H1 (cell line): ENCODE measurements at regions not wholly inside any gene's neighbourhood (a gene's known extent, or its start where the extent isn't known, plus 50 kb on each side); places are given as distances from the start of the nearest gene placed in this dataset.

Experiments used
- CTCF ChIA-PET: fragments of 300-600 bp; sonication (Branson Sonifier 250); formaldehyde crosslinking; loops from one replicate; lab custom pipeline; 2021; ENCODE audit not compliant: partially characterized antibody; lab: Charles Lee
- POLR2A ChIA-PET: fragments of 300-600 bp; sonication (Branson Sonifier 250); formaldehyde crosslinking; loops from one replicate; lab custom pipeline; 2021; ENCODE audit warnings: inconsistent platforms; ENCODE audit not compliant: partially characterized antibody; lab: Charles Lee
- DNase-seq, 2 experiments: peaks; one replicate each; pipeline versions ENCODE4 v3.0.0 to v3.0.0-alpha.2; 2010 to 2022; ENCODE audit warnings: low spot score in 2 of 2, low read depth in 1 of 2, mixed read lengths in 1 of 2
- FAIRE-seq: peaks from 2 replicates; lab custom pipeline; 2011; peaks lifted over from hg19 to GRCh38; lab: Jason Lieb, UNC
- H2AFZ ChIP-seq: 2 replicates; pipeline ENCODE4 v1.8.1; 2012; ENCODE audit warnings: low read length, inconsistent platforms
- H2AK5ac ChIP-seq: 2 replicates; pipeline ENCODE4 v1.6.1; 2013; ENCODE audit warnings: low read depth, low read length
- H2BK120ac ChIP-seq: replicated peaks from 2 replicates; pipeline ENCODE3; 2013; ENCODE audit warnings: low read depth, low read length, inconsistent platforms
- H2BK12ac ChIP-seq: 2 replicates; pipeline ENCODE4 v1.6.1; 2013; ENCODE audit warnings: low read depth, low read length
- H2BK15ac ChIP-seq: 2 replicates; pipeline ENCODE4 v1.6.1; 2013; ENCODE audit warnings: low read length
- H2BK20ac ChIP-seq: 2 replicates; pipeline ENCODE4 v1.6.1; 2013; ENCODE audit warnings: low read length
- H2BK5ac ChIP-seq: 2 replicates; pipeline ENCODE4 v1.6.1; 2013; ENCODE audit warnings: low read depth, low read length
- H3K14ac ChIP-seq: 2 replicates; pipeline ENCODE4 v1.6.1; 2013; ENCODE audit warnings: inconsistent platforms; ENCODE audit not compliant: insufficient read length
- H3K18ac ChIP-seq: 2 replicates; pipeline ENCODE4 v1.6.1; 2013; ENCODE audit warnings: low read length; ENCODE audit errors: extremely low read depth
- H3K23ac ChIP-seq: 2 replicates; pipeline ENCODE4 v1.6.1; 2013; ENCODE audit warnings: inconsistent platforms; ENCODE audit not compliant: insufficient read length
- H3K23me2 ChIP-seq: 2 replicates; pipeline ENCODE4 v1.6.1; 2013; ENCODE audit warnings: low read depth, low read length
- H3K27ac ChIP-seq: 2 replicates; pipeline ENCODE4 v1.6.1; 2011; ENCODE audit warnings: low read depth, low read length, inconsistent platforms
- H3K27me3 ChIP-seq, 4 experiments: replicated peaks in 1 of 4; 1 replicate in 1 of 4; 2 replicates in 3 of 4; pipeline versions ENCODE4 v1.6.1 to v1.8.1; 2011 to 2013; ENCODE audit warnings: low read length in 3 of 4, mild to moderate bottlenecking in 3 of 4, inconsistent platforms in 2 of 4, mixed read lengths in 2 of 4, moderate library complexity in 1 of 4; ENCODE audit not compliant: control insufficient read depth in 3 of 4, insufficient read depth in 3 of 4; ENCODE audit errors: extremely low read depth in 1 of 4
- H3K36me3 ChIP-seq, 4 experiments: 2 replicates each; pipeline versions ENCODE4 v1.6.1 to v1.8.1; 2011 to 2013; ENCODE audit warnings: mild to moderate bottlenecking in 4 of 4, low read length in 3 of 4, moderate library complexity in 2 of 4, control low read depth in 1 of 4, inconsistent platforms in 1 of 4; ENCODE audit not compliant: insufficient read depth in 4 of 4, control insufficient read depth in 2 of 4
- H3K4ac ChIP-seq: replicated peaks from 2 replicates; pipeline ENCODE3; 2013; ENCODE audit warnings: low read length, low read depth, mixed read lengths, inconsistent platforms; ENCODE audit not compliant: insufficient read length
- H3K4me1 ChIP-seq, 4 experiments: replicated peaks in 1 of 4; 1 replicate in 1 of 4; 2 replicates in 3 of 4; pipeline versions ENCODE4 v1.6.1 to v1.8.1; 2011 to 2013; ENCODE audit warnings: low read length in 3 of 4, inconsistent platforms in 2 of 4, mixed read lengths in 1 of 4; ENCODE audit not compliant: insufficient read depth in 4 of 4, control insufficient read depth in 3 of 4
- H3K4me2 ChIP-seq, 2 experiments: 2 replicates each; pipeline versions ENCODE4 v1.6.1 to v1.8.1; 2011 to 2013; ENCODE audit warnings: low read depth in 2 of 2, low read length in 2 of 2, control low read depth in 1 of 2, inconsistent platforms in 1 of 2, mild to moderate bottlenecking in 1 of 2; ENCODE audit not compliant: insufficient read depth in 1 of 2
- H3K4me3 ChIP-seq, 4 experiments: fragments of 200-600, 300-600 bp in 1 of 4; sonication (generic), shearing (Covaris generic), sonication (Bioruptor Twin) in 1 of 4; 2 replicates each; pipeline versions ENCODE4 v1.5.1 to v1.8.1; 2011 to 2016; ENCODE audit warnings: low read length in 4 of 4, low read depth in 3 of 4, control low read depth in 2 of 4, inconsistent platforms in 2 of 4, mild to moderate bottlenecking in 2 of 4, mixed read lengths in 1 of 4, moderate library complexity in 1 of 4; ENCODE audit not compliant: insufficient read depth in 2 of 4; ENCODE audit errors: extremely low read depth in 1 of 4
- H3K56ac ChIP-seq: replicated peaks from 2 replicates; pipeline ENCODE3; 2013; ENCODE audit warnings: low read depth, mild to moderate bottlenecking, mixed read lengths, low read length, inconsistent platforms; ENCODE audit not compliant: insufficient read length
- H3K79me1 ChIP-seq: 2 replicates; pipeline ENCODE4 v1.6.1; 2013; ENCODE audit warnings: low read depth, low read length, control low read depth
- H3K79me2 ChIP-seq, 2 experiments: 2 replicates each; pipeline versions ENCODE4 v1.6.1 to v1.8.1; 2012 to 2013; ENCODE audit warnings: low read length in 2 of 2, mild to moderate bottlenecking in 2 of 2, inconsistent platforms in 1 of 2; ENCODE audit not compliant: insufficient read depth in 2 of 2, control insufficient read depth in 1 of 2
- H3K9ac ChIP-seq, 4 experiments: replicated peaks in 1 of 4; 1 replicate in 1 of 4; 2 replicates in 3 of 4; pipeline versions ENCODE4 v1.6.1 to v1.8.1; 2011 to 2013; ENCODE audit warnings: low read depth in 3 of 4, low read length in 3 of 4, control low read depth in 2 of 4, mild to moderate bottlenecking in 2 of 4, moderate library complexity in 2 of 4, inconsistent platforms in 1 of 4; ENCODE audit errors: extremely low read depth in 1 of 4
- H3K9me3 ChIP-seq, 2 experiments: 2 replicates each; pipeline versions ENCODE4 v1.6.1 to v1.8.1; 2012 to 2013; ENCODE audit warnings: mild to moderate bottlenecking in 2 of 2, moderate library complexity in 2 of 2, control low read depth in 1 of 2, inconsistent platforms in 1 of 2, low read depth in 1 of 2, low read length in 1 of 2, mixed read lengths in 1 of 2; ENCODE audit not compliant: insufficient read depth in 2 of 2
- H4K20me1 ChIP-seq, 2 experiments: replicated peaks in 1 of 2; 2 replicates each; pipeline versions ENCODE3 to v1.8.1; 2011 to 2013; ENCODE audit warnings: inconsistent platforms in 2 of 2, low read length in 2 of 2, mild to moderate bottlenecking in 1 of 2; ENCODE audit not compliant: insufficient read depth in 2 of 2, control insufficient read depth in 1 of 2
- H4K5ac ChIP-seq: 2 replicates; pipeline ENCODE4 v1.6.1; 2013; ENCODE audit warnings: low read length, low read depth, mixed read lengths, inconsistent platforms; ENCODE audit not compliant: insufficient read length
- H4K8ac ChIP-seq: 2 replicates; pipeline ENCODE4 v1.8.0; 2013; ENCODE audit warnings: mild to moderate bottlenecking, moderate library complexity, low read length, inconsistent platforms; ENCODE audit not compliant: insufficient read depth; ENCODE audit errors: extremely low read depth
- H4K91ac ChIP-seq: replicated peaks from 2 replicates; pipeline ENCODE3; 2013; ENCODE audit warnings: low read length, mixed read lengths, inconsistent platforms; ENCODE audit not compliant: insufficient read length
- BCL11A ChIP-seq, 2 experiments: IDR thresholded peaks; one replicate each; pipeline ENCODE4 v1.6.1; 2011; ENCODE audit warnings: low read depth in 2 of 2, low read length in 2 of 2, mild to moderate bottlenecking in 2 of 2
- CHD2 ChIP-seq: IDR thresholded peaks from 2 replicates; pipeline ENCODE4 v1.6.1; 2012; ENCODE audit warnings: low read length, improper control_type of control experiment
- CREB1 ChIP-seq: IDR thresholded peaks from 2 replicates; pipeline ENCODE4 v1.6.1; 2012; ENCODE audit warnings: inconsistent platforms
- HDAC2 ChIP-seq, 2 experiments: fragments of 300-600 bp in 1 of 2; sonication (generic) in 1 of 2; IDR thresholded peaks; 2 replicates each; pipeline ENCODE4 v1.6.1; 2011 to 2012; ENCODE audit warnings: low read depth in 2 of 2, low read length in 2 of 2, mild to moderate bottlenecking in 2 of 2, moderate library complexity in 2 of 2, borderline replicate concordance in 1 of 2, inconsistent platforms in 1 of 2
- HDAC6 ChIP-seq: IDR thresholded peaks from one replicate; pipeline ENCODE4 v1.7.1; 2012; ENCODE audit warnings: low read depth, mild to moderate bottlenecking, inconsistent platforms, low read length, moderate library complexity
- NRF1 ChIP-seq: IDR thresholded peaks from 2 replicates; pipeline ENCODE4 v1.6.1; 2011; ENCODE audit warnings: mild to moderate bottlenecking, low read depth, low read length, improper control_type of control experiment
- POU5F1 ChIP-seq: IDR thresholded peaks from 2 replicates; pipeline ENCODE4 v1.6.1; 2011; ENCODE audit warnings: low read depth, mild to moderate bottlenecking, low read length, moderate library complexity
- RAD21 ChIP-seq, 2 experiments: IDR thresholded peaks in 1 of 2; conservative IDR thresholded peaks in 1 of 2; 2 replicates each; pipeline ENCODE4 v1.6.1; 2011; ENCODE audit warnings: low read depth in 2 of 2, low read length in 2 of 2, improper control_type of control experiment in 1 of 2, inconsistent platforms in 1 of 2, mild to moderate bottlenecking in 1 of 2, moderate library complexity in 1 of 2
- RFX5 ChIP-seq: IDR thresholded peaks from 2 replicates; pipeline ENCODE4 v1.6.1; 2011; ENCODE audit warnings: low read depth, low read length, improper control_type of control experiment, borderline replicate concordance
- SP2 ChIP-seq: IDR thresholded peaks from 2 replicates; pipeline ENCODE4 v1.6.1; 2012; ENCODE audit warnings: mild to moderate bottlenecking, low read length, inconsistent platforms
- SUZ12 ChIP-seq: fragments of 200-600 bp; sonication (generic); IDR thresholded peaks from 2 replicates; pipeline ENCODE4 v1.6.1; 2012; ENCODE audit warnings: mild to moderate bottlenecking, inconsistent platforms, low read length, moderate library complexity, mixed read lengths
- YY1 ChIP-seq: IDR thresholded peaks from 2 replicates; pipeline ENCODE4 v1.6.1; 2011; ENCODE audit warnings: low read depth, mild to moderate bottlenecking, low read length
- WGBS, 2 experiments: shearing (Covaris generic) in 1 of 2; methylation state at CpG; one replicate each; pipeline versions ENCODE4 v1.1.6 to v1.1.7; 2013 to 2015; ENCODE audit warnings: low lambda C conversion rate in 2 of 2, mixed read lengths in 2 of 2, inconsistent platforms in 1 of 2, low coverage in 1 of 2, missing lambda C conversion rate in 1 of 2; ENCODE audit not compliant: insufficient replicate concordance in 2 of 2, insufficient coverage in 1 of 2, insufficient read length in 1 of 2; ENCODE audit errors: extremely low coverage in 1 of 2, missing lambda C conversion rate in 1 of 2; 5-methylcytosine and 5-hydroxymethylcytosine counted together
- TF ChIP-seq, protein P1 (sequence below): IDR thresholded peaks from 2 replicates; pipeline ENCODE4 v1.6.1; 2011; ENCODE audit warnings: low read depth, mild to moderate bottlenecking, low read length; ENCODE audit not compliant: insufficient read depth
- TF ChIP-seq, protein P2 (sequence below): IDR thresholded peaks from 2 replicates; pipeline ENCODE4 v1.6.1; 2012; ENCODE audit warnings: inconsistent platforms

DNA sequence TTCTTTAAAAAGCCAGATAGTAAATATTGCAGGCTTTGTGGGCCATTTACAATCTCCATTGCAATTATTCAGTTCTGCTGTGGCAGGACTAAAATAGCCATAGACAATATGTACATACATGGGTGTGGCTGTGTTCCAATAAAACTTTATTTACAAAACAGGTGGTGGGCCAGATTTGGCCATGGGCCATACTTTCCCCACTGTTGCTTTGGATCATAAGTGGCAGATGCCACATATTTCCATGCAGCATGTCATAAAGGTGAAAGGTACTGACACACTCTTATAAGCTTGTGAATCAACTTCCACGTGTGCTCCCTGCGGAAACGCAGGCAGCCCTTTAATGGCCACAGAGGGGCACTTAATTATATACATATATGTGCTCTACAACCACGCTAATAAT is 244.4 kb upstream of the FOXN3 start:
- no peaks in the 10 kb centered on the region for H3K23me2 ChIP-seq
- no peak overlapping the region for H4K5ac ChIP-seq
- ChIA-PET POLR2A (interaction anchor here (1.2 kb wide), 1 partner anchor 68 kb away, joined by 3 read pairs; no protein-coding TSS in a partner anchor), CTCF (interaction anchor here (0.7 kb wide), 1 partner anchor 34 kb away, joined by 3 read pairs; no protein-coding TSS in a partner anchor)
- H3K4me2 ChIP-seq: no peak overlapping the region
- H3K27ac ChIP-seq: no peak overlapping the region
- no peak overlapping the region for H4K8ac ChIP-seq
- no peaks in the 10 kb centered on the region for H4K20me1 ChIP-seq
- no peak overlapping the region for H2BK12ac ChIP-seq
- no peak overlapping the region for H3K14ac ChIP-seq
- H3K4ac ChIP-seq: no peak overlapping the region
- H3K23ac ChIP-seq: no peak overlapping the region
- no peak overlapping the region for H3K9ac ChIP-seq
- no peak overlapping the region for H2BK120ac ChIP-seq
- no peaks in the 10 kb centered on the region for H3K36me3 ChIP-seq
- no peaks in the 10 kb centered on the region for H3K79me1 ChIP-seq
- no peak overlapping the region for H4K91ac ChIP-seq
- H3K56ac ChIP-seq: no peak overlapping the region
- H2AFZ ChIP-seq: no peak overlapping the region
- no peak overlapping the region for H2BK20ac ChIP-seq
- no peaks in the 10 kb centered on the region for H3K4me1 ChIP-seq
- no peaks in the 10 kb centered on the region for H3K79me2 ChIP-seq
- FAIRE-seq (no peak), DNase-seq (no peak)
- H3K27me3 ChIP-seq: no peaks in the 10 kb centered on the region
- H2AK5ac ChIP-seq: no peak overlapping the region
- no peak overlapping the region for H3K4me3 ChIP-seq
- no peak overlapping the region for H2BK15ac ChIP-seq
- H3K18ac ChIP-seq: no peak overlapping the region
- 99% methylated on average over 4 of the region's 4 CpGs; no CpG with 5 or more reads in 1 of the 2 experiments for WGBS, 2 experiments
- no peak overlapping the region for H2BK5ac ChIP-seq
- H3K9me3 ChIP-seq: peaks cover 2 to 12% of the 10 kb centered on the region in 2 experiments; a peak in 2 of 4 replicates
- TF ChIP-seq POU5F1 (no peak), RFX5 (no peak), CHD2 (no peak), RAD21 (IDR thresholded peaks at IDR 0.05 in 1 of 2, conservative IDR thresholded peaks at IDR 0.05 in 1 of 2; ENCODE audit: low read depth in 2 of 2, low read length in 2 of 2) (no peak), SUZ12 (no peak), CREB1 (no peak), HDAC6 (no peak), BCL11A (IDR thresholded peaks at IDR 0.05; ENCODE audit: low read depth in 2 of 2, low read length in 2 of 2) (no peak), SP2 (no peak), YY1 (no peak), HDAC2 (IDR thresholded peaks at IDR 0.05; ENCODE audit: borderline replicate concordance in 1 of 2, low read depth in 2 of 2, low read length in 2 of 2) (no peak), NRF1 (no peak)
- TF ChIP-seq, protein P1, sequence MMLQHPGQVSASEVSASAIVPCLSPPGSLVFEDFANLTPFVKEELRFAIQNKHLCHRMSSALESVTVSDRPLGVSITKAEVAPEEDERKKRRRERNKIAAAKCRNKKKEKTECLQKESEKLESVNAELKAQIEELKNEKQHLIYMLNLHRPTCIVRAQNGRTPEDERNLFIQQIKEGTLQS: no peak
- TF ChIP-seq, protein P2, sequence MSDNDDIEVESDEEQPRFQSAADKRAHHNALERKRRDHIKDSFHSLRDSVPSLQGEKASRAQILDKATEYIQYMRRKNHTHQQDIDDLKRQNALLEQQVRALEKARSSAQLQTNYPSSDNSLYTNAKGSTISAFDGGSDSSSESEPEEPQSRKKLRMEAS: no peak
